ENCODE measurements at regions not wholly inside any gene's neighbourhood (a gene's known extent, or its start where the extent isn't known, plus 50 kb on each side); places are given as distances from the start of the nearest gene placed in this dataset.

GRCh38 chr3:168552251-168552650, 456.5 kb upstream of the GOLIM4 start:
- TF ChIP-seq CEBPB (IDR thresholded peaks at IDR 0.05) = no peak
- TF ChIP-seq CREB1 (IDR thresholded peaks at IDR 0.05; ENCODE audit: low read depth) = no peak

GRCh38 chr3:168548719-168549118, 453.0 kb upstream of the GOLIM4 start:
- TF ChIP-seq EGR1 (IDR thresholded peaks at IDR 0.05) = no peak
- no peak for TF ChIP-seq RAD21 (IDR thresholded peaks at IDR 0.05; ENCODE audit: low read depth)
- TF ChIP-seq TCF12 (IDR thresholded peaks at IDR 0.05; ENCODE audit: low read depth) = no peak
- TF ChIP-seq MAX (IDR thresholded peaks at IDR 0.05) = no peak
- TF ChIP-seq TAF1 (IDR thresholded peaks at IDR 0.05; ENCODE audit: low read depth) = no peak
- TF ChIP-seq USF1 (IDR thresholded peaks at IDR 0.05) = no peak
- TF ChIP-seq FOXM1 (IDR thresholded peaks at IDR 0.05; ENCODE audit: borderline replicate concordance, low read depth) = no peak

- no peak for TF ChIP-seq USF1 (IDR thresholded peaks at IDR 0.05)
- no peak for TF ChIP-seq EP300 (IDR thresholded peaks at IDR 0.05; ENCODE audit: borderline replicate concordance)
- TF ChIP-seq CEBPB (IDR thresholded peaks at IDR 0.05) = no peak
- no peak for TF ChIP-seq REST (IDR thresholded peaks at IDR 0.05; ENCODE audit: low read depth)
- no peak for TF ChIP-seq RAD21 (IDR thresholded peaks at IDR 0.05; ENCODE audit: low read depth)
- TF ChIP-seq NFIC (IDR thresholded peaks at IDR 0.05) = no peak
- TF ChIP-seq EGR1 (IDR thresholded peaks at IDR 0.05) = no peak
- TF ChIP-seq FOXM1 (IDR thresholded peaks at IDR 0.05; ENCODE audit: borderline replicate concordance, low read depth) = no peak
- no peak for TF ChIP-seq TCF12 (IDR thresholded peaks at IDR 0.05; ENCODE audit: low read depth)
- TF ChIP-seq MAX (IDR thresholded peaks at IDR 0.05) = no peak
- no peak for TF ChIP-seq CREB1 (IDR thresholded peaks at IDR 0.05; ENCODE audit: low read depth)
- no peak for TF ChIP-seq TAF1 (IDR thresholded peaks at IDR 0.05; ENCODE audit: low read depth)
- TF ChIP-seq TEAD4 (IDR thresholded peaks at IDR 0.05) = no peak
- no peak for TF ChIP-seq YY1 (IDR thresholded peaks at IDR 0.05; ENCODE audit: low read depth)
- TF ChIP-seq ZBTB7A (IDR thresholded peaks at IDR 0.05; ENCODE audit: low read depth) = no peak
Observed at GRCh38 chr3:168546707-168547106, 451.0 kb upstream of the GOLIM4 start.

GRCh38 chr3:168545591-168545990, 449.9 kb upstream of the GOLIM4 start:
- no peak for TF ChIP-seq MAX (IDR thresholded peaks at IDR 0.05)
- no peak for TF ChIP-seq NFIC (IDR thresholded peaks at IDR 0.05)
- TF ChIP-seq CEBPB (IDR thresholded peaks at IDR 0.05) = no peak
- no peak for TF ChIP-seq TEAD4 (IDR thresholded peaks at IDR 0.05)
- no peak for TF ChIP-seq FOXM1 (IDR thresholded peaks at IDR 0.05; ENCODE audit: borderline replicate concordance, low read depth)
- no peak for TF ChIP-seq REST (IDR thresholded peaks at IDR 0.05; ENCODE audit: low read depth)
- no peak for TF ChIP-seq ZBTB7A (IDR thresholded peaks at IDR 0.05; ENCODE audit: low read depth)
- no peak for TF ChIP-seq TAF1 (IDR thresholded peaks at IDR 0.05; ENCODE audit: low read depth)
- no peak for TF ChIP-seq USF1 (IDR thresholded peaks at IDR 0.05)
- TF ChIP-seq RAD21 (IDR thresholded peaks at IDR 0.05; ENCODE audit: low read depth) = no peak
- no peak for TF ChIP-seq CREB1 (IDR thresholded peaks at IDR 0.05; ENCODE audit: low read depth)
- TF ChIP-seq TCF12 (IDR thresholded peaks at IDR 0.05; ENCODE audit: low read depth) = no peak
- no peak for TF ChIP-seq YY1 (IDR thresholded peaks at IDR 0.05; ENCODE audit: low read depth)
- no peak for TF ChIP-seq EGR1 (IDR thresholded peaks at IDR 0.05)

GRCh38 chr3:168544097-168544957, 448.6 kb upstream of the GOLIM4 start:
- TF ChIP-seq FOXM1 (IDR thresholded peaks at IDR 0.05; ENCODE audit: borderline replicate concordance, low read depth) = no peak
- no peak for TF ChIP-seq EGR1 (IDR thresholded peaks at IDR 0.05)
- TF ChIP-seq ZBTB7A (IDR thresholded peaks at IDR 0.05; ENCODE audit: low read depth) = no peak
- TF ChIP-seq REST (IDR thresholded peaks at IDR 0.05; ENCODE audit: low read depth) = no peak
- TF ChIP-seq NFIC (IDR thresholded peaks at IDR 0.05) = no peak
- TF ChIP-seq USF1 (IDR thresholded peaks at IDR 0.05) = no peak
- no peak for TF ChIP-seq TEAD4 (IDR thresholded peaks at IDR 0.05)
